CD4-positive, alpha-beta T cell treated with Interleukin-17A for 4 hours (primary cell): ENCODE measurements at regions not wholly inside any gene's neighbourhood (a gene's known extent, or its start where the extent isn't known, plus 50 kb on each side); places are given as distances from the start of the nearest gene placed in this dataset.
A peak's percentile ranks its signal among the peaks of the same experiment; 100 is the strongest.
"Not testable (repeated sequence)": the region's sequence is repeated elsewhere in the genome, so short reads cannot be mapped to it uniquely, and the experiment has no call there.

Experiments used
- DNase-seq: peaks from one replicate; pipeline ENCODE4 v3.0.0-alpha.2; 2020; ENCODE audit warnings: mixed read lengths

- DNase-seq = no peak
Observed at GRCh38 chr14:96688629-96689028, 108.6 kb upstream of the VRK1 start.

- DNase-seq = no peak
Observed at GRCh38 chr14:96690713-96691383, 106.3 kb upstream of the VRK1 start.

- no peak for DNase-seq
Observed at GRCh38 chr14:96693252-96693820, 103.8 kb upstream of the VRK1 start.

GRCh38 chr14:96693987-96694386 lies 103.2 kb upstream of the VRK1 start:
- no peak for DNase-seq

- DNase-seq = peak; percentile 5
Observed at GRCh38 chr14:96698960-96699539, 98.1 kb upstream of the VRK1 start.

GRCh38 chr14:96699666-96700065 lies 97.5 kb upstream of the VRK1 start:
- DNase-seq = no peak

GRCh38 chr14:96702831-96703230 lies 94.4 kb upstream of the VRK1 start:
- DNase-seq = no peak

GRCh38 chr14:96705422-96706092 lies 91.6 kb upstream of the VRK1 start:
- DNase-seq = no peak

- no peak for DNase-seq
Observed at GRCh38 chr14:96706893-96707292, 90.3 kb upstream of the VRK1 start.

- DNase-seq = no peak
Observed at GRCh38 chr14:96710060-96710666, 87.0 kb upstream of the VRK1 start.

GRCh38 chr14:96711559-96712267 lies 85.5 kb upstream of the VRK1 start:
- DNase-seq = no peak

- DNase-seq = no peak
Observed at GRCh38 chr14:96713426-96713825, 83.8 kb upstream of the VRK1 start.

GRCh38 chr14:96714537-96714936 lies 82.6 kb upstream of the VRK1 start:
- not testable (repeated sequence) for DNase-seq

GRCh38 chr14:96717116-96717515 lies 80.1 kb upstream of the VRK1 start:
- DNase-seq = no peak

GRCh38 chr14:96718407-96718806 lies 78.8 kb upstream of the VRK1 start:
- DNase-seq = no peak

- not testable (repeated sequence) for DNase-seq
Observed at GRCh38 chr14:96720702-96721101, 76.5 kb upstream of the VRK1 start.

GRCh38 chr14:96722736-96723135 lies 74.4 kb upstream of the VRK1 start:
- DNase-seq = no peak

GRCh38 chr14:96723946-96724345 lies 73.2 kb upstream of the VRK1 start:
- DNase-seq = no peak

- DNase-seq = no peak
Observed at GRCh38 chr14:96725232-96725631, 72.0 kb upstream of the VRK1 start.

GRCh38 chr14:96727073-96727472 lies 70.1 kb upstream of the VRK1 start:
- DNase-seq = no peak

- DNase-seq = no peak
Observed at GRCh38 chr14:96727491-96727890, 69.7 kb upstream of the VRK1 start.

- DNase-seq = no peak
Observed at GRCh38 chr14:96727980-96728717, 69.0 kb upstream of the VRK1 start.
